ENCODE measurements at regions not wholly inside any gene's neighbourhood (a gene's known extent, or its start where the extent isn't known, plus 50 kb on each side); places are given as distances from the start of the nearest gene placed in this dataset.

- no peak for TF ChIP-seq CTCF (conservative IDR thresholded peaks at IDR 0.05; ENCODE audit: low read depth, low read length)
- TF ChIP-seq EZH2 (IDR thresholded peaks at IDR 0.05; ENCODE audit: low read length, unreplicated experiment) = no peak
- TF ChIP-seq EZH2phosphoT487 (IDR thresholded peaks at IDR 0.05; ENCODE audit: borderline replicate concordance, low read length) = no peak
Observed at GRCh38 chr2:208627110-208627884, 220.7 kb downstream of the PTH2R start.

Data from PC-3 (cell line).